CD4-positive, CD25-positive, alpha-beta regulatory T cell (primary cell): ENCODE measurements at regions not wholly inside any gene's neighbourhood (a gene's known extent, or its start where the extent isn't known, plus 50 kb on each side); places are given as distances from the start of the nearest gene placed in this dataset.

Experiments used
- ATAC-seq, 2 donors: fragments of 150-1000 bp; cut with Tn5 transposase; one replicate each; pipeline ENCODE4 v1.10.0; 2021; ENCODE audit warnings: low read depth in 2 of 2, moderate number of reproducible peaks in 2 of 2, moderate library complexity in 1 of 2
- DNase-seq, 3 donors: peaks; one replicate each; pipeline versions ENCODE4 v3.0.0 to v3.0.0-alpha.2; 2012 to 2022; ENCODE audit warnings: mixed read lengths in 1 of 3
- H3K27ac ChIP-seq: one replicate; pipeline ENCODE4 v1.7.0; 2013; ENCODE audit warnings: mild to moderate bottlenecking, low read length; ENCODE audit not compliant: insufficient read depth, poor library complexity, severe bottlenecking
- H3K27me3 ChIP-seq: one replicate; pipeline ENCODE4 v1.7.0; 2013; ENCODE audit warnings: low read length; ENCODE audit not compliant: control insufficient read depth, insufficient read depth
- H3K36me3 ChIP-seq: one replicate; pipeline ENCODE4 v1.7.0; 2013; ENCODE audit warnings: mild to moderate bottlenecking, low read length, moderate library complexity; ENCODE audit not compliant: control insufficient read depth, insufficient read depth
- H3K4me1 ChIP-seq: 2 replicates; pipeline ENCODE4 v1.7.0; 2013; ENCODE audit warnings: mild to moderate bottlenecking, low read length; ENCODE audit not compliant: insufficient read depth, control insufficient read depth, poor library complexity, severe bottlenecking
- H3K4me3 ChIP-seq: one replicate; pipeline ENCODE4 v1.7.0; 2013; ENCODE audit warnings: low read depth, mild to moderate bottlenecking, low read length, moderate library complexity
- H3K9me3 ChIP-seq, 2 experiments: 1 replicate in 1 of 2; 2 replicates in 1 of 2; pipeline ENCODE4 v1.7.0; 2013; ENCODE audit warnings: low read length in 2 of 2, mild to moderate bottlenecking in 1 of 2, moderate library complexity in 1 of 2; ENCODE audit not compliant: control insufficient read depth in 2 of 2
- H3K27ac Mint-ChIP-seq, 3 donors: one replicate each; pipeline ENCODE4 v1.8.0; 2020 to 2022; ENCODE audit warnings: mild to moderate bottlenecking in 3 of 3, mixed read lengths in 3 of 3, moderate library complexity in 2 of 3
- H3K27me3 Mint-ChIP-seq: one replicate; pipeline ENCODE4 v1.8.0; 2022; ENCODE audit warnings: mild to moderate bottlenecking, mixed read lengths
- H3K36me3 Mint-ChIP-seq: one replicate; pipeline ENCODE4 v1.8.0; 2020; ENCODE audit warnings: mixed read lengths
- H3K4me1 Mint-ChIP-seq, 4 donors: one replicate each; pipeline ENCODE4 v1.8.0; 2020 to 2022; ENCODE audit warnings: mixed read lengths in 4 of 4, mild to moderate bottlenecking in 1 of 4
- H3K4me3 Mint-ChIP-seq, 4 donors: one replicate each; pipeline ENCODE4 v1.8.0; 2020 to 2022; ENCODE audit warnings: mild to moderate bottlenecking in 4 of 4, mixed read lengths in 4 of 4, moderate library complexity in 3 of 4
- H3K9me3 Mint-ChIP-seq, 7 donors: one replicate each; pipeline ENCODE4 v1.8.0; 2020 to 2022; ENCODE audit warnings: mixed read lengths in 7 of 7, mild to moderate bottlenecking in 3 of 7, moderate library complexity in 2 of 7

DNA sequence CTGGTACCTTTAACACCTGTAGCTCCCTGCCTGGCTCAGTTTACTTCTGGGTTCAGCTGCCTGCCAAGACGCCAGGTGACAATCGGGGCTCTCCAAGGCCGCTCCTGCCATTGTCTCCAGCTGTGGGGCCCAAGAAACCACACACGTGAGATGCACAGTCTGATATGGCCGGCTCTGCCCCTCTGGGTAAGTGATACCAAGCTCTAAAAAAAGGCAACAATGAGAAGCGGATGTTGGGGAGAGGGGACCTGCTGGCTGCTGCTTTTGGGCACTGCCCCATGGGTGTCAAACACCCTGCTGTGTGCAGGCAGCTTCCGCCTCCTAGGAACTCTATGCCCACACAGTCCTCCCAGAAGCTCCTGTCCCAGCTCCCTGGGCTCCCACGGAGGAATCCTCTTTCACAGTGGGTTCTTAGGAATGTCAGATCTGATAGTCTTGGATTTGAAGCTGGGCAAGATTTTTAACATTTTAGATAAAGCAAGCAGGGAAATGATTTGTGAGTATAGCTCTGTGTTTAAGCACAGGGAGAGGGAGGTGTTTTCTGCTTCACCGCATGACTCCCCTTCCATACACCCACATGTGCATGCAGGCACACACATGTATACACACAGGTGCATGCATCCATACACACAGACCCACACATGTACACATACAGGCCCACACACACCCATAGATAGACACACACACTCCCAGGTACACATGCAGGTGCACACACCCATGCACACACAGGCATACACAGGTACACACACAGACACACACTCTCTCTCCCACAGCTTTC lies 1135.8 kb downstream of the BCL11B start:
- peaks cover 6% of the 10 kb centered on the region for H3K36me3 Mint-ChIP-seq
- H3K27me3 Mint-ChIP-seq: no peaks in the 10 kb centered on the region
- H3K4me1 ChIP-seq: peaks cover 52% of the 10 kb centered on the region
- peak in 2 of 3 donors; percentile 41 to 83 for DNase-seq
- H3K4me1 Mint-ChIP-seq: peaks cover 34 to 70% (median 55%) of the 10 kb centered on the region in 4 donors
- no peaks in the 10 kb centered on the region for H3K36me3 ChIP-seq
- H3K4me3 Mint-ChIP-seq: peak overlapping the region; percentile 85 to 91 (median 86)
- H3K27me3 ChIP-seq: no peaks in the 10 kb centered on the region
- H3K9me3 ChIP-seq: no peaks in the 10 kb centered on the region
- H3K4me3 ChIP-seq: peak overlapping the region; percentile 57
- peak overlapping the region; percentile 55 for H3K27ac ChIP-seq
- no peaks in the 10 kb centered on the region for H3K9me3 Mint-ChIP-seq
- ATAC-seq: peak; percentile 54 to 66
- peak overlapping the region; percentile 90 to 97 (median 95) for H3K27ac Mint-ChIP-seq

DNA sequence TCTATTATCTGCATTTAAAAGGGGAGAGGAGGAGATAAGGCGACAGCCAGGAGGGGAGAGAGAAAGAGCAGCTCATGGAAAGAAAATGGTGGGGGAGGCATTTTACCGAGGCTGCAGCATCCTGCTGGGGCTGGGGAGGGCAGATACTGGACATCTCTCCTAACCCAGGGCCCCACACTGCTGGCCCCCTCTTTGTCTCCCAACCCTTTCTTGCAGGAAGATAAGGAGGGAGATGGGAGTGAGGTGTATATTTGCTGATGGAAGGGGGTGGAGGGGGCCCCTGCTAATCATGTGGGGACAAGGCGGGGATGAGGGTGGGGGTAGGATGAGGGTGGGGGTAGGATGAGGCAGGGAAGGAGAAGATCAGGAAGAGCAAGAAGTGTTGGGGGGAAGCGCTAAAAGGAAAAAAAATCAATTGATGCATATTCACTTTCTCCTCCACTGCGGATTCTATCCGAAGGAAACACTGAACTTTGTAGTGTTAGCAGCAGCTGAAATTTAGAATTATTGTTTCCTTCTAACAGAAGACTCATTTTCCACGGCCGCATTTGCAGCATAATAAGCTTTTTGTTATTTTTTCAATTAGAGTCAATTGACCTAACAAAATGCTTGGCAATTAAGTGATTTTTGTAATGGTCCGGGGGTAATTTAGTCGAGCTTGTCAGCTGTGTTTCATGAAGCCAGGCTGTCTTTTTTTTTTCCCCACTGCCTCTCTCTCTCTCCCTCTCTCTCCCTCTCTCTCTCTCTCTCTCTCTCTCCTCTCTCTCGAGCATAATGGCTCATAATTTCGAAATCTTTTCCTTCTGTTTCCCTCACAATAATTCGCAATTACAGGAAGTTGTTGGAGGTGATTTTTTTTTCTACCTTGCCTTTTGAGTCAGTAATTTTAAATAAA lies 1134.6 kb downstream of the BCL11B start:
- no peaks in the 10 kb centered on the region for H3K36me3 ChIP-seq
- H3K9me3 ChIP-seq: no peaks in the 10 kb centered on the region
- Mint-ChIP-seq H3K9me3 (no peaks in the 10 kb centered on the region), H3K27ac (peak overlapping the region; percentile 90 to 99 (median 95)), H3K4me3 (peak overlapping the region; percentile 81 to 88 (median 85)), H3K27me3 (no peaks in the 10 kb centered on the region), H3K4me1 (peaks cover 34 to 80% (median 64%) of the 10 kb centered on the region in 4 donors), H3K36me3 (peaks cover 6% of the 10 kb centered on the region)
- peaks cover 63% of the 10 kb centered on the region for H3K4me1 ChIP-seq
- ATAC-seq (no peak), DNase-seq (peak in 2 of 3 donors; percentile 26 to 31)
- peak overlapping the region; percentile 63 for H3K4me3 ChIP-seq
- no peaks in the 10 kb centered on the region for H3K27me3 ChIP-seq
- H3K27ac ChIP-seq: peak overlapping the region; percentile 64

DNA sequence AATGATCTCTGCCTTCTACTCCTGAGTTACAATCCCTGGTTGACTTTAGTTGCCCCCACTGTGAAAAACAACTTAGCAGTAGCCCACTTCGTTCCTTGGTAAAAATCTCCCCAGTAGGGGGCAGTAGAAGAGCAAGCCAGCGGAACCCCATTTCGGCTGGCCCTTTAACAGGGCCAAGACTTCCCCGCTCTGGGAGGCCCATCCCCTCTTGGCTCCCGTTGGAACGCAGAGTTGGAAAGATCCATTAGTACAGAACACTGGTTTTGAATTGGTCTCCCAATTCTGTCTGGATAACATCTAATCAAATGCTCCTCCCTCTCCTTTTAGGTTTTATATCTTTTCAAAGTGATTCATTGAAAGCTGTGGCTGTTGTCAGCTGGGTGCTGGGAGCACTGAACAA lies 1133.3 kb downstream of the BCL11B start:
- Histone ChIP-seq H3K4me3 (peak overlapping the region; percentile 63), H3K27ac (peak overlapping the region; percentile 64), H3K27me3 (no peaks in the 10 kb centered on the region), H3K4me1 (peaks cover 70% of the 10 kb centered on the region), H3K9me3 (no peaks in the 10 kb centered on the region), H3K36me3 (no peaks in the 10 kb centered on the region)
- Mint-ChIP-seq H3K4me1 (peaks cover 40 to 88% (median 74%) of the 10 kb centered on the region in 4 donors), H3K9me3 (no peaks in the 10 kb centered on the region), H3K36me3 (peaks cover 11% of the 10 kb centered on the region), H3K27ac (peak overlapping the region; percentile 90 to 99 (median 95)), H3K27me3 (no peaks in the 10 kb centered on the region), H3K4me3 (peak overlapping the region; percentile 77 to 88 (median 85))
- peak; percentile 53 to 87 (median 81) for DNase-seq
- ATAC-seq: peak; percentile 55 to 66

DNA sequence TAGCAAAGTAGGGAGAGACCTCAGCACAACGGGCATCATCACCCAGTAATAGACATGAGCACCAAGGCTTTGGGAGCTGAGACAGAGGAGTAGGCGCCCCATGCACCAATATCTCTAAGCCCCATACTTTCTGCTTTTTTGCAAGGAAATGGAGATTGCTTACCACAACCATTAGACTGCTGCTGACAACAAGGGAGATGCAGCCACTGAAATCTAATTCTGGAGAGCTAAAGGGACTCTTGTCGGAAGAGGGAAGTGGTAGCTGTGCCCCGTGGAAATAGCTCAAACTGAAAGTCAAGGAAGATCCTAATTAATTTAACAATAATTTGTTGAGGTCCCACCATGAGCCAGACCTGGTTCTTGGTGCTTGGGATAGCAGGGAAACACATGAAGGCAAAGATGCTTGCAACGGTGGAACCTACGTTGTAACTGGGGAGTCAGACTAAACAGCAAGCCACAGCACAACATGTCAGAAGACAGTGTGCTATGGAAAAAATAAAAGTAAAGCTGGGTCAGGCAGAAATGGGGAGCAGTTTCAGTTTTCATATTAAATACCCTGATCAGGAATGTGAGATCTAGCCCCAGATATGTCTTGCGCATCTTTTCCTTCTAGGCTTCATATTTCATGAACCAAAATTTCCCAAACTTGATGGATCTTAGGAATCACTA lies 1131.0 kb downstream of the BCL11B start:
- peak overlapping the region; percentile 63 for H3K4me3 ChIP-seq

GRCh38 chr14:98143566-98143965 lies 1128.4 kb downstream of the BCL11B start:
- Histone ChIP-seq H3K4me1 (peaks cover 45% of the 10 kb centered on the region), H3K4me3 (no peak overlapping the region), H3K9me3 (no peaks in the 10 kb centered on the region), H3K27me3 (no peaks in the 10 kb centered on the region), H3K36me3 (no peaks in the 10 kb centered on the region), H3K27ac (no peak overlapping the region)
- DNase-seq (no peak), ATAC-seq (no peak)
- no peaks in the 10 kb centered on the region for H3K27me3 Mint-ChIP-seq
- peak overlapping the region in 1 of 3 donors; percentile 67 for H3K27ac Mint-ChIP-seq
- H3K4me3 Mint-ChIP-seq: no peak overlapping the region
- H3K9me3 Mint-ChIP-seq: no peaks in the 10 kb centered on the region
- H3K36me3 Mint-ChIP-seq: peaks cover 20% of the 10 kb centered on the region
- peaks cover 22 to 66% (median 54%) of the 10 kb centered on the region in 4 donors for H3K4me1 Mint-ChIP-seq

More for the DNA sequence above, 1131.0 kb downstream of the BCL11B start:
- H3K36me3 Mint-ChIP-seq: peaks cover 16% of the 10 kb centered on the region
- peaks cover 37 to 89% (median 69%) of the 10 kb centered on the region in 4 donors for H3K4me1 Mint-ChIP-seq
- H3K27me3 ChIP-seq: no peaks in the 10 kb centered on the region
- peak in 1 of 3 donors; percentile 37 for DNase-seq
- H3K9me3 ChIP-seq: no peaks in the 10 kb centered on the region
- H3K27me3 Mint-ChIP-seq: no peaks in the 10 kb centered on the region
- peak overlapping the region; percentile 23 to 78 (median 48) for H3K4me3 Mint-ChIP-seq
- peak overlapping the region; percentile 88 to 96 (median 90) for H3K27ac Mint-ChIP-seq
- H3K4me1 ChIP-seq: peaks cover 63% of the 10 kb centered on the region
- H3K36me3 ChIP-seq: no peaks in the 10 kb centered on the region
- peak overlapping the region; percentile 60 for H3K27ac ChIP-seq
- ATAC-seq: no peak
- no peaks in the 10 kb centered on the region for H3K9me3 Mint-ChIP-seq

GRCh38 chr14:98144964-98145363 lies 1127.0 kb downstream of the BCL11B start:
- no peaks in the 10 kb centered on the region for H3K27me3 Mint-ChIP-seq
- Histone ChIP-seq H3K36me3 (no peaks in the 10 kb centered on the region), H3K9me3 (no peaks in the 10 kb centered on the region), H3K4me1 (peaks cover 31% of the 10 kb centered on the region), H3K27ac (no peak overlapping the region), H3K27me3 (no peaks in the 10 kb centered on the region), H3K4me3 (no peak overlapping the region)
- H3K4me1 Mint-ChIP-seq: peaks cover 19 to 52% (median 41%) of the 10 kb centered on the region in 4 donors
- H3K9me3 Mint-ChIP-seq: no peaks in the 10 kb centered on the region
- H3K4me3 Mint-ChIP-seq: no peak overlapping the region
- ATAC-seq: no peak
- H3K27ac Mint-ChIP-seq: peak overlapping the region in 1 of 3 donors; percentile 37
- no peak for DNase-seq
- peaks cover 24% of the 10 kb centered on the region for H3K36me3 Mint-ChIP-seq

- H3K4me3 Mint-ChIP-seq: no peak overlapping the region
- H3K27ac ChIP-seq: no peak overlapping the region
- H3K9me3 ChIP-seq: no peaks in the 10 kb centered on the region
- no peak overlapping the region for H3K4me3 ChIP-seq
- no peaks in the 10 kb centered on the region for H3K27me3 Mint-ChIP-seq
- ATAC-seq (no peak), DNase-seq (no peak)
- H3K27ac Mint-ChIP-seq: peak overlapping the region in 1 of 3 donors; percentile 20
- no peaks in the 10 kb centered on the region for H3K36me3 ChIP-seq
- H3K9me3 Mint-ChIP-seq: peaks cover 0 to 4% (median 0%) of the 10 kb centered on the region in 7 donors
- H3K27me3 ChIP-seq: no peaks in the 10 kb centered on the region
- H3K4me1 Mint-ChIP-seq: peaks cover 20 to 51% (median 38%) of the 10 kb centered on the region in 4 donors
- peaks cover 20% of the 10 kb centered on the region for H3K36me3 Mint-ChIP-seq
- H3K4me1 ChIP-seq: peaks cover 16% of the 10 kb centered on the region
These were observed 1125.6 kb downstream of the BCL11B start for GRCh38 chr14:98146416-98146815.
